ENCODE measurements at regions not wholly inside any gene's neighbourhood (a gene's known extent, or its start where the extent isn't known, plus 50 kb on each side); places are given as distances from the start of the nearest gene placed in this dataset.

GRCh38 chr2:44859337-44859736, 82.2 kb upstream of the SIX3 start:
- no peak for DNase-seq (ENCODE audit: low read depth)
- in situ Hi-C loops (cut with HindIII; ENCODE audit: low pct_unique_long_range_greater_than_20kb, low sequenced_read_pairs) = no loop called here

- in situ Hi-C loops (cut with HindIII; ENCODE audit: low pct_unique_long_range_greater_than_20kb, low sequenced_read_pairs) = no loop called here
These were observed 75.3 kb upstream of the SIX3 start for GRCh38 chr2:44866152-44866551.

GRCh38 chr2:44869761-44870160, 71.7 kb upstream of the SIX3 start:
- no peak for DNase-seq (ENCODE audit: low read depth)
- in situ Hi-C loops (cut with HindIII; ENCODE audit: low pct_unique_long_range_greater_than_20kb, low sequenced_read_pairs) = no loop called here

More at GRCh38 chr2:44866152-44866551, 75.3 kb upstream of the SIX3 start:
- no peak for DNase-seq (ENCODE audit: low read depth)

GRCh38 chr2:44877417-44877816, 64.1 kb upstream of the SIX3 start:
- DNase-seq (ENCODE audit: low read depth) = no peak
- in situ Hi-C loops (cut with HindIII; ENCODE audit: low pct_unique_long_range_greater_than_20kb, low sequenced_read_pairs) = no loop called here

GRCh38 chr2:44879269-44880124, 62.0 kb upstream of the SIX3 start:
- in situ Hi-C loops (cut with HindIII; ENCODE audit: low pct_unique_long_range_greater_than_20kb, low sequenced_read_pairs) = no loop called here
- DNase-seq (ENCODE audit: low read depth) = no peak

- in situ Hi-C loops (cut with HindIII; ENCODE audit: low pct_unique_long_range_greater_than_20kb, low sequenced_read_pairs) = no loop called here
- DNase-seq (ENCODE audit: low read depth) = no peak
These were observed 61.4 kb upstream of the SIX3 start for GRCh38 chr2:44880125-44880483.

GRCh38 chr2:44881856-44882255, 59.6 kb upstream of the SIX3 start:
- in situ Hi-C loops (cut with HindIII; ENCODE audit: low pct_unique_long_range_greater_than_20kb, low sequenced_read_pairs) = no loop called here
- no peak for DNase-seq (ENCODE audit: low read depth)

GRCh38 chr2:44883356-44883755, 58.1 kb upstream of the SIX3 start:
- no peak for DNase-seq (ENCODE audit: low read depth)
- in situ Hi-C loops (cut with HindIII; ENCODE audit: low pct_unique_long_range_greater_than_20kb, low sequenced_read_pairs) = no loop called here

GRCh38 chr2:44884231-44884630, 57.3 kb upstream of the SIX3 start:
- no peak for DNase-seq (ENCODE audit: low read depth)

GRCh38 chr2:44884677-44885076, 56.8 kb upstream of the SIX3 start:
- in situ Hi-C loops (cut with HindIII; ENCODE audit: low pct_unique_long_range_greater_than_20kb, low sequenced_read_pairs) = no loop called here
- no peak for DNase-seq (ENCODE audit: low read depth)

More at GRCh38 chr2:44884231-44884630, 57.3 kb upstream of the SIX3 start:
- in situ Hi-C loops (cut with HindIII; ENCODE audit: low pct_unique_long_range_greater_than_20kb, low sequenced_read_pairs) = no loop called here

- in situ Hi-C loops (cut with HindIII; ENCODE audit: low pct_unique_long_range_greater_than_20kb, low sequenced_read_pairs) = no loop called here
- DNase-seq (ENCODE audit: low read depth) = no peak
These were observed 55.1 kb upstream of the SIX3 start for GRCh38 chr2:44886414-44886813.

- no peak for DNase-seq (ENCODE audit: low read depth)
- in situ Hi-C loops (cut with HindIII; ENCODE audit: low pct_unique_long_range_greater_than_20kb, low sequenced_read_pairs) = no loop called here
These were observed 52.4 kb upstream of the SIX3 start for GRCh38 chr2:44889096-44889495.

Measured in Caki2 (cell line).